Progenitor cell of endocrine pancreas (in vitro differentiated cells): ENCODE measurements at regions not wholly inside any gene's neighbourhood (a gene's known extent, or its start where the extent isn't known, plus 50 kb on each side); places are given as distances from the start of the nearest gene placed in this dataset.

Experiments used
- DNase-seq: peaks from one replicate; pipeline ENCODE4 v3.0.0; 2021; ENCODE audit warnings: low spot score; ENCODE audit not compliant: unreplicated experiment
- H3K27ac Mint-ChIP-seq: 2 replicates; pipeline ENCODE4 v1.8.0; 2021; ENCODE audit warnings: mild to moderate bottlenecking, moderate library complexity, mixed read lengths
- H3K27me3 Mint-ChIP-seq: 2 replicates; pipeline ENCODE4 v1.8.0; 2021; ENCODE audit warnings: mixed read lengths
- H3K36me3 Mint-ChIP-seq: 2 replicates; pipeline ENCODE4 v1.8.0; 2022; ENCODE audit warnings: mixed read lengths; ENCODE audit not compliant: insufficient read depth
- H3K4me1 Mint-ChIP-seq: 2 replicates; pipeline ENCODE4 v1.8.0; 2021; ENCODE audit warnings: low read depth, mixed read lengths
- H3K4me3 Mint-ChIP-seq: 2 replicates; pipeline ENCODE4 v1.8.0; 2021; ENCODE audit warnings: low read depth, mild to moderate bottlenecking, moderate library complexity, mixed read lengths
- H3K9me3 Mint-ChIP-seq: 2 replicates; pipeline ENCODE4 v1.8.0; 2021; ENCODE audit warnings: low read depth, mixed read lengths
- CTCF ChIP-seq: fragments of 200-600 bp; sonication (generic); IDR thresholded peaks from one replicate; pipeline ENCODE4 v1.5.0; 2021; ENCODE audit warnings: antibody characterized with exemption, mild to moderate bottlenecking; ENCODE audit not compliant: unreplicated experiment

- TF ChIP-seq CTCF: no peak
- peaks cover 2% of the 10 kb centered on the region for H3K36me3 Mint-ChIP-seq
- DNase-seq: no peak
- H3K27me3 Mint-ChIP-seq: no peaks in the 10 kb centered on the region
- H3K9me3 Mint-ChIP-seq: peaks cover 14% of the 10 kb centered on the region
- peak overlapping the region; percentile 49 for H3K27ac Mint-ChIP-seq
- peaks cover 13% of the 10 kb centered on the region for H3K4me1 Mint-ChIP-seq
- no peak overlapping the region for H3K4me3 Mint-ChIP-seq
Measured at GRCh38 chr1:59220356-59220755, 76.5 kb upstream of the FGGY start.

GRCh38 chr1:59223198-59223597 lies 73.7 kb upstream of the FGGY start:
- Mint-ChIP-seq H3K27me3 (no peaks in the 10 kb centered on the region), H3K4me1 (peaks cover 7% of the 10 kb centered on the region), H3K27ac (no peak overlapping the region), H3K36me3 (no peaks in the 10 kb centered on the region), H3K4me3 (no peak overlapping the region), H3K9me3 (no peaks in the 10 kb centered on the region)
- DNase-seq: no peak
- TF ChIP-seq CTCF: no peak

- no peak overlapping the region for H3K4me3 Mint-ChIP-seq
- TF ChIP-seq CTCF: no peak
- no peak overlapping the region for H3K27ac Mint-ChIP-seq
- no peaks in the 10 kb centered on the region for H3K36me3 Mint-ChIP-seq
- DNase-seq: no peak
- no peaks in the 10 kb centered on the region for H3K27me3 Mint-ChIP-seq
- peaks cover 7% of the 10 kb centered on the region for H3K4me1 Mint-ChIP-seq
- no peaks in the 10 kb centered on the region for H3K9me3 Mint-ChIP-seq
Measured at GRCh38 chr1:59223989-59224634, 72.8 kb upstream of the FGGY start.

GRCh38 chr1:59225594-59226316 lies 71.1 kb upstream of the FGGY start:
- Mint-ChIP-seq H3K4me3 (no peak overlapping the region), H3K27ac (no peak overlapping the region)
- no peak for TF ChIP-seq CTCF

GRCh38 chr1:59229138-59229537 lies 67.8 kb upstream of the FGGY start:
- Mint-ChIP-seq H3K36me3 (no peaks in the 10 kb centered on the region), H3K9me3 (no peaks in the 10 kb centered on the region), H3K4me1 (peaks cover 3% of the 10 kb centered on the region), H3K27ac (no peak overlapping the region), H3K4me3 (no peak overlapping the region), H3K27me3 (no peaks in the 10 kb centered on the region)
- no peak for DNase-seq
- no peak for TF ChIP-seq CTCF

More at GRCh38 chr1:59225594-59226316, 71.1 kb upstream of the FGGY start:
- DNase-seq: no peak
- H3K27me3 Mint-ChIP-seq: no peaks in the 10 kb centered on the region
- no peaks in the 10 kb centered on the region for H3K9me3 Mint-ChIP-seq
- peaks cover 5% of the 10 kb centered on the region for H3K4me1 Mint-ChIP-seq
- H3K36me3 Mint-ChIP-seq: no peaks in the 10 kb centered on the region
